ENCODE measurements at regions not wholly inside any gene's neighbourhood (a gene's known extent, or its start where the extent isn't known, plus 50 kb on each side); places are given as distances from the start of the nearest gene placed in this dataset.

DNA sequence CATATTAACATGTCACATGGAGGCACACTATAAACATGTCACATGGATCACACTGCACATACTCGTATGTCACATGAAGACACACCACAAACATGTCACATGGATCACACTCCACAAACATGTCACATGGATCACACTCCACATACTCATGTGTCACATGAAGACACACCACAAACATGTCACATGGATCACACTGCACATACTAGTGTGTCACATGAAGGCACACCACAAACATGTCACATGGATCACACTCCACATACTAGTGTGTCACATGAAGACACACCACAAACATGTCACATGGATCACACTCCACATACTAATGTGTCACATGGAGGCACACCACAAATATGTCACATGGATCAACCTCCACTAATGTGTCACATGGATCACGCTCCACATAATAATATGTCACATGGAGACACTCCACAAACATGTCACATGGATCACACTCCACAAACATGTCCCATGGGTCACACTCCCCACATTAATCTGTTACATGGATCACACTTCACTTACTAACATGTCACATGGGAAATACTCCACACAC lies 195.6 kb upstream of the PFKP start:
- intact Hi-C loops (cut with micrococcal nuclease): no loop called here
- no peaks in the 10 kb centered on the region for H3K36me3 Mint-ChIP-seq (ENCODE audit: low read depth)
- DNase-seq (ENCODE audit: low spot score): no peak

DNA sequence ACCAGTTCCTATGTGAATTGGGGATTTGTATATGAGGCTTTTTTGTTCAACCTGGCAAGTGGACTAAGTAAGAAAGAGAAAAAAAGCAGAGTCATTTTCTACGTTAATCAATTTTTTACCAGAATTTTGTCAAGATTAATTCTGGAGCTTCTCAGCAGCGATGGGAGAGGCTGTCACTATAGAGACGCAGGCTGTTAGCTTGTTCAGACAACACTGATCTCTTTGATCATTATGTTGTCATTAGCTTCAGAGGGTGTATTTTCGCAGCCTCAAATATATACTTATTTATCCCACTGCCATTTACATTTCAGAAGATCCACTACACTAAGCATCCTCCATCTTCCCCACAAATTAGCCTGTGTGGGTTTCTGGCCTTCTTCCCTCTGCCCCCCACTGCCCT lies 196.7 kb upstream of the PFKP start:
- no peaks in the 10 kb centered on the region for H3K9me3 Mint-ChIP-seq
- no peak for DNase-seq (ENCODE audit: low spot score)
- intact Hi-C loops (cut with micrococcal nuclease): no loop called here
- no peaks in the 10 kb centered on the region for H3K36me3 Mint-ChIP-seq (ENCODE audit: low read depth)
- no peaks in the 10 kb centered on the region for H3K27me3 Mint-ChIP-seq (ENCODE audit: low read depth)
- no peaks in the 10 kb centered on the region for H3K4me1 Mint-ChIP-seq (ENCODE audit: low read depth)
- H3K4me3 Mint-ChIP-seq (ENCODE audit: low read depth): no peak overlapping the region
- no peak overlapping the region for H3K27ac Mint-ChIP-seq

More for the DNA sequence above, 195.6 kb upstream of the PFKP start:
- Mint-ChIP-seq H3K4me3 (ENCODE audit: low read depth) (no peak overlapping the region), H3K9me3 (no peaks in the 10 kb centered on the region), H3K27ac (no peak overlapping the region), H3K27me3 (ENCODE audit: low read depth) (no peaks in the 10 kb centered on the region), H3K4me1 (ENCODE audit: low read depth) (no peaks in the 10 kb centered on the region)

DNA sequence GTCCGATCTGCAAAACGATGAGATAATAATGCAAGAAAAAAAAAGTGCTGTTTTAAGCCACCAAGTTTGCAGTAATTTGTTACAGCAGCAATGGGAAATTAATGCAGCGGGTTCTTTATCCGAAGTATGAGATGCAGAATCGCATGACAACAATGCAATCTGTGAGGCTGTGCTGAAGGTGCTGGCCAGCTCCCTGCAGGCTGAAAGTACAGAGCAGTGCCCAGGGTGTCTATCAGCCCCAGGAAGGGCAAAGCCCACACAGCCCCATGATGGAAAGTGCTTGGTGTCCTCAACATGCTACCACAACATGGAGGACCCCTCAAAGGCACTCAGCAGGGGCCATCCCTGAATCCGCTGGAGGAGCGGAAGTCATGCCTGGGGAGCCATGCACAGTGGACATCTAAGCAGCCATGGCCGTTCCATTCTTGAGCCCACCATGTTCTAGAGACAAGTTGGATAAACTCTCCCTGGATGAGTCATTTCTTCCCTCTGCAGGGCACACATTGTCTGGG lies 199.5 kb upstream of the PFKP start:
- Mint-ChIP-seq H3K27ac (no peak overlapping the region), H3K4me3 (ENCODE audit: low read depth) (no peak overlapping the region), H3K27me3 (ENCODE audit: low read depth) (no peaks in the 10 kb centered on the region), H3K9me3 (no peaks in the 10 kb centered on the region), H3K4me1 (ENCODE audit: low read depth) (no peaks in the 10 kb centered on the region), H3K36me3 (ENCODE audit: low read depth) (no peaks in the 10 kb centered on the region)
- intact Hi-C loops (cut with micrococcal nuclease): no loop called here
- no peak for DNase-seq (ENCODE audit: low spot score)

DNA sequence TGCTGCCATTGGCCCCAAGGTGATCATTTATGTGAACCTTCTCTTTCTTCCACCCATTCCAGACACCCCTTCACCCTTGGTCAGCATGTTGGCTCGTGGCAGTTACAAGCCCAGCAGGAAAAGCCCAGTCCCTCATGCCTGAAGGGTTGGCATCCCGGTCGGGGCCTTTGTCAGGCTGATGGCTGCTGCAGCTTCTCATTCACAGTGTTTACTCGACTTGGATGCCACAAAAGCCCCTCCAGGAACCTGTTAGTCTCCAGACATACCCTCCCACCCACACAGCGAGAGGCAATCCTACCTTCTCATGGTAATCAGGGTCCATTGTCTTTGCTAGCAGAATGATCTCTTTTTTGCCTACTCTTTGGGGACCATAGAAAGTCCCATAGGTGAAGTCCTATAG lies 200.8 kb upstream of the PFKP start:
- intact Hi-C loops (cut with micrococcal nuclease): no loop called here
- Mint-ChIP-seq H3K27me3 (ENCODE audit: low read depth) (no peaks in the 10 kb centered on the region), H3K4me1 (ENCODE audit: low read depth) (no peaks in the 10 kb centered on the region), H3K27ac (no peak overlapping the region), H3K4me3 (ENCODE audit: low read depth) (no peak overlapping the region), H3K36me3 (ENCODE audit: low read depth) (no peaks in the 10 kb centered on the region), H3K9me3 (no peaks in the 10 kb centered on the region)
- no peak for DNase-seq (ENCODE audit: low spot score)

DNA sequence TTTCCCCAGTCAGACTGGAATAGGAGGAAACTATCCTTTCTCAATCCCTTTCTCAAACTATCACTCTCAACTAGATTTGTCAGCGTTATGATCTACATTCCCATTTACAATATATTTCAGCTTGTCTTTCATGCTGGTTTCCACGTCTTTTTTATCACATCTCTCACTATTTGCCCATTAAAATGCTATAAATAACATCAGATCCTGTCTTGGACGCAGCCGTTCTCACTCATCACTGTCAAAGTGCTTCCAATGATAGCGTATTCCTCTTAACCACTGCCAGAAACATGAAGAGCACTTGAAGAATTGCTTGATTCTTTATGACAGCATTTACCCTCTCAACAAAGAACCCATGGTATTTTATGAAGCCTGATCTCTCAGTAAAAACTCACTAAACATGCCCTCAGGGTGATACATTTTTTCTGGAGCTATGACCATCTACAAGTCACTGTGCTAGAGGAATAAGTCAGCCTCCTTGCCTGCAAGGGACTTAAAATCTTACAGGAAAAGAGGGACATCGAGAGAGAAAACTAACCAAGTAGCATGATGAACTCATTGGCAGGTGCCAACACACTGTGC lies 205.6 kb upstream of the PFKP start:
- Mint-ChIP-seq H3K36me3 (ENCODE audit: low read depth) (no peaks in the 10 kb centered on the region), H3K27ac (no peak overlapping the region), H3K9me3 (no peaks in the 10 kb centered on the region), H3K4me1 (ENCODE audit: low read depth) (no peaks in the 10 kb centered on the region), H3K27me3 (ENCODE audit: low read depth) (peaks cover 2% of the 10 kb centered on the region), H3K4me3 (ENCODE audit: low read depth) (no peak overlapping the region)
- intact Hi-C loops (cut with micrococcal nuclease): no loop called here
- no peak for DNase-seq (ENCODE audit: low spot score)

DNA sequence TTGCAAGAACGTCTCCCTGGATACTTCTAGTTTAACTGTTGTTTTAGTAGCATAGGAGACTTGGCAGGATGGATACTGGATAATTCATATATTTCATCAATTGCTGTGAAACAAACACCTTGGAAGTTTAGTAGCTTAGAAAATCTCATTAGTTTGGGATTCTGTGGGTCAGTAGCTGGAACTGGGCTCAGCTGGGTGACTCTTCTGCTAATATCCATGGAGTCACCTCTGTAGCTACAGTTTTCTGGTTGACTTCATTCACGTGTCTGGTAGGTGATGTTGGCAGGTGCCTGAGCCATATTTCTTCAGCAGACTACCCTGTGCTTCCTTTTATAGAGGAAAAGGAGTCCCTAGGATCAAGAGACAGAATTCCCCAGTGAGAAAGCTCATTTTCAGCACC lies 208.9 kb upstream of the PFKP start:
- H3K36me3 Mint-ChIP-seq (ENCODE audit: low read depth): no peaks in the 10 kb centered on the region
- H3K27ac Mint-ChIP-seq: no peak overlapping the region
- intact Hi-C loops (cut with micrococcal nuclease): no loop called here
- H3K4me1 Mint-ChIP-seq (ENCODE audit: low read depth): no peaks in the 10 kb centered on the region
- H3K9me3 Mint-ChIP-seq: no peaks in the 10 kb centered on the region
- peaks cover 11% of the 10 kb centered on the region for H3K27me3 Mint-ChIP-seq (ENCODE audit: low read depth)
- no peak overlapping the region for H3K4me3 Mint-ChIP-seq (ENCODE audit: low read depth)
- DNase-seq (ENCODE audit: low spot score): no peak

DNA sequence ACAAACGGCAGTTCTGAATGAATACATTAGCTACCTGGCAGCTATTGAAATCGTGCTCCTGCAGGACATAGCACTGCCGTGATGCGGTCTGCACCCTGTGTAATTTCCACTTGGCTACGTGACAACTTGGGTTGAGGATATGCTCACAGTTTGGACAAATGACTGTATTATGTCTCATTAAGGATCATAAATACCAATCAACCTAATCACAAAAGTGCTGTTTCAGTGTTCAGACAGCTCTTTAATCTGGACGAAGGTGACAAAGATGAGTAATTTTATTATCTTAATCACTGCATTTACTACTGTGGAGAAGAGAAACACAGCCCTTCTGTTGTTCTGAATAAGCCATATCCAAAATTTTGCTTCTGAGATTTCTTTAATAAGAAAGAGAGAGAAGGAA lies 210.8 kb upstream of the PFKP start:
- Mint-ChIP-seq H3K4me1 (ENCODE audit: low read depth) (no peaks in the 10 kb centered on the region), H3K36me3 (ENCODE audit: low read depth) (no peaks in the 10 kb centered on the region), H3K27me3 (ENCODE audit: low read depth) (peaks cover 14% of the 10 kb centered on the region), H3K4me3 (ENCODE audit: low read depth) (no peak overlapping the region), H3K9me3 (no peaks in the 10 kb centered on the region), H3K27ac (no peak overlapping the region)
- intact Hi-C loops (cut with micrococcal nuclease): no loop called here
- no peak for DNase-seq (ENCODE audit: low spot score)

DNA sequence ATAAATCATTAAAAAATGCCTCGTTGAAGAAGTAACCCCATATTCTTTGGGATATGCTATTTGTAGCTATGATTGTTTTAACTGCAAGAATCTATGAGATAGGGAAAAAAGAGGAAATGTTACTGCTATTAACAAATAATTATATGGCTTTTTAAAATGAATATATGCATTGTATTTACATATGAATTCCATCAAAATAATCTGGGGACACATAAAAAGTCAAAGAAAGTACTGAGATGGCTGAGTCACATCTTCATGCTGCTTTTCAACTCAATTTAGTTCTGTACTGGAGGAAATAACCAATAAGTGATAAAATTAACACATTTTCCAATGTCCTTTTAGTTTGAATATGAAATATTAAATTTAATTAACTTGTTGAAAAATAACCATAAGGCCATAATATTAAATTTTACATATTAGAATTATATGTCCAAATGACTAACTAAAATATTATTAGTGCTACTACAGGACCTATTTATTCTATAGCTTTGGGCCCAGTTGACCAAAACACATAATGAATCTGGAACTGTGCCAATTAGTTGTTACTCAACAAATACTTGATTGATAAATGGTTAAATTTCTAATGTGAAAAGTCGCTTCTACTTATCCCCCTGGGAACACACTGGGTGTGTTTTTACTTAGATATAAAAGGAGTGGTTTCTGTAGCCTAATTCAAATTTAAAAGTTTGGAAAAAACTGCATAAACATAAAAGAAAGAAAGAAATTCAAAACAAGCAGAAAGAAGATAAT lies 214.6 kb upstream of the PFKP start:
- Mint-ChIP-seq H3K4me1 (ENCODE audit: low read depth) (no peaks in the 10 kb centered on the region), H3K4me3 (ENCODE audit: low read depth) (no peak overlapping the region), H3K9me3 (no peaks in the 10 kb centered on the region)

DNA sequence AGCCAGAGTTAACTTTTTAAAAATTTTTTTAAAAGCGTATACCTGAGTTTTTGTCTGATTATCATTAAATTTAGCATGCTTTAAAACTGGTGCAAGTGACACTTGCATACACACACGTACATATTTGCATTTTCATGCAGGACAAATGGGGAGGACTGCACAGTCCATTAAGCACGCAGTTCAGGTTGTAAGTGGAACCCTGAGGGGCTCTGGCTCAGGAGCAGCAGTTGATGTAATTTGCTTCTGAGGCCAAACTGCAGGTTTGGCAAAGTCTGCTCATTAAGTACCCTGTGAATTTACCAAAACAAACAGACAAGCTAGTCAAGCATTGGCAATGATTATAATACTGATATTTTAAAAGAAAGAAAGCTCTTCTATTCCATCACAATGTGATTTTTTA lies 215.8 kb upstream of the PFKP start:
- H3K4me3 Mint-ChIP-seq (ENCODE audit: low read depth): no peak overlapping the region
- no peaks in the 10 kb centered on the region for H3K4me1 Mint-ChIP-seq (ENCODE audit: low read depth)
- H3K27ac Mint-ChIP-seq: no peak overlapping the region
- DNase-seq (ENCODE audit: low spot score): no peak
- no peaks in the 10 kb centered on the region for H3K9me3 Mint-ChIP-seq
- intact Hi-C loops (cut with micrococcal nuclease): no loop called here
- H3K36me3 Mint-ChIP-seq (ENCODE audit: low read depth): no peaks in the 10 kb centered on the region
- H3K27me3 Mint-ChIP-seq (ENCODE audit: low read depth): peaks cover 12% of the 10 kb centered on the region

More for the DNA sequence above, 214.6 kb upstream of the PFKP start:
- peaks cover 12% of the 10 kb centered on the region for H3K27me3 Mint-ChIP-seq (ENCODE audit: low read depth)
- DNase-seq (ENCODE audit: low spot score): no peak
- H3K27ac Mint-ChIP-seq: no peak overlapping the region
- H3K36me3 Mint-ChIP-seq (ENCODE audit: low read depth): no peaks in the 10 kb centered on the region
- intact Hi-C loops (cut with micrococcal nuclease): no loop called here

DNA sequence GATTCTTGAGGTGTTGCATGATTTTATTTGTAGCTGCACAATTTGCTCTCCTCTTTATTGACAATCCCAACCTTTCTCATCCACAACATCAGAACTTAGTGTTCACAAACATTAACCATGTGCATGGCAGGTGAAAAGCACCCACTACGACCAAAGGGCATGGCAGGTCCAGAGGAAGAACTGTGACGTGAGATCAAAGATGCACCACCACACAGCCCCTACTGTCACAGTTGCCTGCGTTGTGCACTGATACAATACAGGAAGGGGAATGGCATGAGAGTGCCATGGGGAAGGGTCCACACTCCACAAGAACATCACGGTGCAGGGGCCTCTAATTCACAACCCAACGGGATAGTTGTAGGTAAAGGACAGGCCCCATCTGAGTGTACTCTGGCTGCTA lies 217.1 kb upstream of the PFKP start:
- peaks cover 12% of the 10 kb centered on the region for H3K27me3 Mint-ChIP-seq (ENCODE audit: low read depth)
- H3K9me3 Mint-ChIP-seq: no peaks in the 10 kb centered on the region
- H3K36me3 Mint-ChIP-seq (ENCODE audit: low read depth): no peaks in the 10 kb centered on the region
- H3K27ac Mint-ChIP-seq: no peak overlapping the region
- H3K4me1 Mint-ChIP-seq (ENCODE audit: low read depth): no peaks in the 10 kb centered on the region
- no peak overlapping the region for H3K4me3 Mint-ChIP-seq (ENCODE audit: low read depth)
- intact Hi-C loops (cut with micrococcal nuclease): no loop called here
- DNase-seq (ENCODE audit: low spot score): no peak

DNA sequence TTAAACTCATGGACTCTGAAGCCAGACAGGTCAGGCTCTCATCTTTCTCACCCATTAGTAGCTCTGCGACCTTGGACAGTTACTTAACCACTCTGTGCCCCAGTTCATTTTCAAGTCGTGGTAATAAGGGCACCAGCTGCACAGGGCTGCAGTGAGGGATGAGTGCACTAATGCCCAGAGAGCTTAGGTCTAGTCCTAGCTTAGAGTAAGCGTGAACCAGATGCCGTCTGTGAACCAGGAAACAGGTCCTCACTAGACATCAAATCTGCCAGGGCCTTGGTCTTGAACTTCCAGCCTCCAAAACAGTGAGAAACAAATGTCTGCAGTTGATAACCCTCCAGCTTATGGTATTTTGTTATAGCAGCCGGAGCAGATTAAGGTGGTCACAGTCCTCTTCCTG lies 222.4 kb upstream of the PFKP start:
- Mint-ChIP-seq H3K9me3 (no peaks in the 10 kb centered on the region), H3K4me3 (ENCODE audit: low read depth) (no peak overlapping the region), H3K27me3 (ENCODE audit: low read depth) (peaks cover 8% of the 10 kb centered on the region), H3K4me1 (ENCODE audit: low read depth) (no peaks in the 10 kb centered on the region), H3K36me3 (ENCODE audit: low read depth) (no peaks in the 10 kb centered on the region), H3K27ac (no peak overlapping the region)
- no peak for DNase-seq (ENCODE audit: low spot score)
- intact Hi-C loops (cut with micrococcal nuclease): no loop called here

DNA sequence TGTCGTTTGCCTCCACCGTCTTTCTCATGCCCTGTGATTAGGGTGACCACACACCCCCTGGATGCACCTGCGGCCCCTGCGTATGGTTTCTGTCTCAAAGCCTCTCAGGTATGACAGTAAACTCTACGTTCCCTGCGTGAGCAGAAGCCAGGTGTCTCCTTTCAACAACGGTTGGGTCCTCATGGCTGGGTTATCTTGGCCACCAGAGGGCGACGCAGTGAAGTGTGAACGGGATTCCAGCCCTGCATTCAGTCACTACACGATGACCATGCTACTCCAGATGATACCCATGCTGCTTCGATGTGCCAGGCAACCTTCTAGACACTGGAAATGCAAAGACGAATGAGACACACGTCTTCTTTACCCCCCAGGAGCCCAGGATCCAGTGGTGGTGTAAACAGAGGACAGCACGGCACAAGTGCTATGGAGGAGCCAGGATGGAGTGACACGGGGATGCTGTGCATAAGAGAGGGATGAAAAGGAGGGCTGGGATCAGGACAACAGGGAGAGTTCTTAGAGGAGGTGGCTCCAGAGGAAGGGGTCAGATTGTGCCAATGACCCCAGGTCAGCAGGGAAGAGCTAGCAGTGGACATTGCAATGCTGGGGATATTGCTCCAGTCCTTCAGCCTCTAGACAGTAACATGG lies 228.1 kb upstream of the PFKP start:
- H3K27ac Mint-ChIP-seq: no peak overlapping the region
- no peak for DNase-seq (ENCODE audit: low spot score)
- no peak overlapping the region for H3K4me3 Mint-ChIP-seq (ENCODE audit: low read depth)
- no peaks in the 10 kb centered on the region for H3K36me3 Mint-ChIP-seq (ENCODE audit: low read depth)
- peaks cover 14% of the 10 kb centered on the region for H3K27me3 Mint-ChIP-seq (ENCODE audit: low read depth)
- intact Hi-C loops (cut with micrococcal nuclease): loop anchor here (1.0 to 5.0 kb wide), 2 partner anchors 138 to 204 kb away; no protein-coding TSS in a partner anchor
- no peaks in the 10 kb centered on the region for H3K9me3 Mint-ChIP-seq
- no peaks in the 10 kb centered on the region for H3K4me1 Mint-ChIP-seq (ENCODE audit: low read depth)

DNA sequence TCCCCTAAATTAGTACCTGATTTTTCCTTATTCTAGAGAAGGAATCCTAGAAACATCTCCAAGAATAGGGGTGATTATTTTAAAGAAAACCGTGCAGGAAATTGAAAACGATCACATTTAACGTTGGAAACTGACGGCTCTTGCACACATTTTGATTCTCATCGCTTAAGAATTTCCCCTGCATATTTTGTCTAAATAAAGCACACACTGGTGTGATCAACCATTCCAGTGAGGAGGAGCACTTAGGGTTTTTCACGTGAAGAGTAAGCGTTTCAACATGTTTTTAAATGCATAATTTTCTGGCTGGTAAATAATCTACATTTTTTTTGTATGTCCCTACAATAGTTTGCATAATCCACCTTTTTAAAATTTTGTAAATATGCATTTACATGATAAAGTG lies 229.7 kb upstream of the PFKP start:
- Mint-ChIP-seq H3K4me1 (ENCODE audit: low read depth) (no peaks in the 10 kb centered on the region), H3K27ac (no peak overlapping the region), H3K36me3 (ENCODE audit: low read depth) (no peaks in the 10 kb centered on the region), H3K4me3 (ENCODE audit: low read depth) (no peak overlapping the region), H3K27me3 (ENCODE audit: low read depth) (peaks cover 18% of the 10 kb centered on the region), H3K9me3 (no peaks in the 10 kb centered on the region)
- intact Hi-C loops (cut with micrococcal nuclease): loop anchor here (5.0 kb wide), 1 partner anchor 140 kb away; no protein-coding TSS in a partner anchor
- DNase-seq (ENCODE audit: low spot score): no peak
